GM12892 (cell line): ENCODE measurements at regions not wholly inside any gene's neighbourhood (a gene's known extent, or its start where the extent isn't known, plus 50 kb on each side); places are given as distances from the start of the nearest gene placed in this dataset.

ENCODE experiments used
- POLR2A ChIP-seq: IDR thresholded peaks from 2 replicates; pipeline ENCODE4 v1.6.1; 2011; ENCODE audit warnings: low read depth, low read length, control low read depth
- POLR2AphosphoS5 ChIP-seq: IDR thresholded peaks from 2 replicates; pipeline ENCODE4 v1.6.1; 2011; ENCODE audit warnings: low read depth, low read length, control low read depth

- TF ChIP-seq POLR2A, result no peak
- TF ChIP-seq POLR2AphosphoS5, result no peak
Observed at GRCh38 chrX:40420899-40421729, 159.7 kb upstream of the ATP6AP2 start.
